HepG2 (cell line): ENCODE measurements at regions not wholly inside any gene's neighbourhood (a gene's known extent, or its start where the extent isn't known, plus 50 kb on each side); places are given as distances from the start of the nearest gene placed in this dataset.

Experiments
- BRCA1 ChIP-seq: sonication (generic); formaldehyde crosslinking; IDR thresholded peaks from 2 replicates; pipeline ENCODE4 v1.4.0; 2020; ENCODE audit warnings: missing genetic modification reagents
- CTCF ChIP-seq: sonication (generic); formaldehyde crosslinking; IDR thresholded peaks from 2 replicates; pipeline ENCODE4 v1.5.0; 2020; ENCODE audit warnings: mild to moderate bottlenecking, missing genetic modification reagents, moderate library complexity
- TF ChIP-seq, protein P1 (sequence below): IDR thresholded peaks from 2 replicates; pipeline ENCODE4 v1.6.1; 2012; ENCODE audit warnings: inconsistent platforms

DNA sequence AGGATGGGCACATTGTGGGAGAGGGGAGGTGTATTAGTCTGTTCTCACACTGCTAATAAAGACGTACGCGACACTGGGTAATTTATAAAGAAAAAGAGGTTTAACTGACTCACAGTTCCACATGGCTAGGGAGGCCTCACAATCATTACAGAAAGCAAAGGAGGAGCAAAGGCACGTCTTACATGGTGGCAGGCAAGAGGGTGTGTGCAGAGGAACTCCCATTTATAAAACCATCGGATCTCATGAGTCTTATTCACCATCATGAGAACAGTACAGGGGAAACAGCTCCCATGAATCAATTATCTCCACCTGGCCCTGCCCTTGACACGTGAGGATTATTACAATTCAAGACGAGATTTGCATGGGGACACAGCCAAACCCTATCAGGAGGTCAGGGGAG is 266.7 kb downstream of the HAUS1 start:
- TF ChIP-seq CTCF (CRISPR knock-in tag), result no peak
- TF ChIP-seq, protein P1, sequence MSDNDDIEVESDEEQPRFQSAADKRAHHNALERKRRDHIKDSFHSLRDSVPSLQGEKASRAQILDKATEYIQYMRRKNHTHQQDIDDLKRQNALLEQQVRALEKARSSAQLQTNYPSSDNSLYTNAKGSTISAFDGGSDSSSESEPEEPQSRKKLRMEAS, result no peak
- TF ChIP-seq BRCA1 (CRISPR knock-in tag), result no peak
